Left lobe of liver (tissue), 2 donors: ENCODE measurements at regions not wholly inside any gene's neighbourhood (a gene's known extent, or its start where the extent isn't known, plus 50 kb on each side); places are given as distances from the start of the nearest gene placed in this dataset.

ENCODE experiments used
- ATAC-seq: fragments of 200-7000 bp; cut with Tn5 transposase; one replicate; pipeline ENCODE4 v1.9.1; 2020; ENCODE audit warnings: mild to moderate bottlenecking, moderate library complexity
- DNase-seq: peaks from one replicate; pipeline ENCODE4 v3.0.0-alpha.2; 2020; ENCODE audit warnings: low spot score
- donor health status: DM: no; HTN: no; CAD: no; lungs with moderate emphysema.
- donor health status: DM: no; HTN: yes; CAD: no.

DNA sequence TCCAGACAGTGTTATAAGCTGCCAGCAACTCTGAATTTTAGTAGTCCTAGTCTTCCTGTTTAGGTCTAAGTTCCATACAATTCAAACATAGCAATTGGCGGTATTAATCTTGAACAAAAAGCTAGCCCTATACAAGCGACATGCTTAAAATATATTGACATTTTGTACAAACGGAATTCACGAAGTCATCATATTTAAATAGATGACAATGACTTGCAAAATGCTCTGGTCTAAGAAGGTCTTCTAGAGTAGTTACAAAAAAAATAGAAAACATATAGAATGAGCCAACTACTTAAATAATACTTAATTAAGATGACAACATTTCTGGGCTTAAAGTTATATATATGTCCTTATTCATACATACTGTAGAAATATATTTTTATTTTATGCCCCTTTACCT, 446.6 kb downstream of the ANKRD7 start:
- ATAC-seq (no peak), DNase-seq (no peak)

DNA sequence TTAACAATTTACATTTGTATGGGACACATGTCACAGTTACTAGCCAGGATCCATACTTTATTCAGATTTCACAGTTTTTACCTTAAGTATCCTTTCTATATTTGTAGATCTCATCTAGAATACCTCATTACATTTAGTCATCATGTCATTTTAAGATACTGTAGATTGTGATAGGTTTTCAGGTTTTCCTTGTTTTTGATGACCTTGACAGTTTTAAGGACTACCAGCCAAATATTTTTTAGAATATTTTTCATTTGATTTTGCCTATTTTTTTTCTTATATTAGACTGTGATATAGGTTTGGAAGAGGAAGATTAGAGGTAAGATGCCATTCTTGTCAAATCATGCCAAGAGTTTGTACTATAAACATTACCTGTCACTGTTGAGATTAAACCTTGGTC, 460.3 kb downstream of the ANKRD7 start:
- no peak for ATAC-seq
- no peak for DNase-seq

DNA sequence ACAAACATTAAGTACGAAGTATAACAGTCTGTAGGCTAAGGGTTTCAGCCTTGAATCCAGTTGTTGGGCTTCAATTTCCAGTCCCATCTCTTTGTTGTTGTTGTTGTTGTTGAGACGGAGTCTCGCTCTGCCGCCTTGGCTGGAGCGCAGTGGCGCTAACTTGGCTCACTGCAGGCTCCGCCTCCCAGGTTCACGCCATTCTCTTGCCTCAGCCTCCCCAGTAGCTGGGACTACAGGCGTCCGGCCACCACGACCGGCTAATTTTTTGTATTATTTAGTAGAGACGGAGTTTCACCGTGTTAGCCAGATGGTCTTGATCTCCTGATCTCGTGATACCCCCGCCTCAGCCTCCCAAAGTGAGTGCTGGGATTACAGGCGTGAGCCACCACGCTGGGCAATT, 464.9 kb downstream of the ANKRD7 start:
- DNase-seq (no peak), ATAC-seq (no peak)

DNA sequence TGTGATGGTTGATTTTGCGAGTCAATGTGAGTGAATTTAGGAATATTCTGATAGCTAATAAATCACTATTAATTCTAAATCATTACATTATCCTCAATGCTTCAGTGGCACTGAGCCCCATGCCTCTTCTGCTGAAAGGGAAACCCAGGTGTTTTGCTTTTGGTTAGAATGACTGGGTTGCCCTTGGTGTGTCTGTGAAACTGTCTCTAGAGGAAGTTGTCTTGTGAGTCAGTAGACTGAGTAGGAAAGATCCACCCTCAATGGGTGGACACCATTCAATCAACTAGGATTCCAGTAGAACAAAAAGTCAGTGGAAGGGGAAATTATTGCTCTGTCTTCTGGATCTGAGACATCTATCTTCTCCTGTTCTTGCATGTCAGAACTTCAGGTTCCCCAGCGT, 472.4 kb downstream of the ANKRD7 start:
- ATAC-seq: no peak
- DNase-seq: no peak

DNA sequence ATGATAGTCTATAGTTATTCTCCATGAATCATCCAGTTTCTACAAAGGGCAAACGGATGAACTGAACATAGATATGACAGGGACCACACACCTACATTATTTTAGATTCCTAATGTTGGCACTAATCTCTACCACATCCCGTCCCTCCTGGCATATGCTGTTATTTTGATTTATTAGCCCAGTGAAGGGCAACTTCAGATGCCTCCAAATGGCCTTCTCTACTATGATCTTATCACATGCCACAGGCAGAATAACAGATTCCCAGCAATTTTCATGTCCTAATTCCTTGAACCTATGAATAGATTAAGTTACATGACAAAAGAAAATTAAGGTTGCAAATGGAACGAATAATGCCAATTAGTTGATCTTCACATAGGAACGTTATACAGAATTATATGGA, 474.7 kb downstream of the ANKRD7 start:
- no peak for ATAC-seq

DNA sequence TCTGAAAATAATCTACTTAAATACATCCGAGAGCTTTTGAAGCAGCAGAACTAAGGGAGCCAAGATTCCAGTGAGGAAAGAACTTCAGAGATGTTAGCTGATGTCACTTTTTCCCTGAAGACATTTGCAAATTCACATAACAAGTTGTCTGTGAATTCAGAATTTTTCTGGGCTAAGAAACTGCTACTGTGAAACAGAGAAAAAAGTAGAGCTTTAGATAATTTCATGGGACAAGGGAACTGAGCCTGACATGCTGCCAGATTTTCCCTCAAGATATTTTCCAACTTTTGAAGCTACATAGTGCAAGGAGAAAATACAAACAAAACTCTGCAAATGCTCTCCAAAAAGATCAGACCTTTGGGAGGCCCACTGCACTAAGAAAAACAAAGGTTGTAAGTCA, 484.2 kb downstream of the ANKRD7 start:
- ATAC-seq (no peak), DNase-seq (no peak)

More for the DNA sequence above, 474.7 kb downstream of the ANKRD7 start:
- DNase-seq: no peak

DNA sequence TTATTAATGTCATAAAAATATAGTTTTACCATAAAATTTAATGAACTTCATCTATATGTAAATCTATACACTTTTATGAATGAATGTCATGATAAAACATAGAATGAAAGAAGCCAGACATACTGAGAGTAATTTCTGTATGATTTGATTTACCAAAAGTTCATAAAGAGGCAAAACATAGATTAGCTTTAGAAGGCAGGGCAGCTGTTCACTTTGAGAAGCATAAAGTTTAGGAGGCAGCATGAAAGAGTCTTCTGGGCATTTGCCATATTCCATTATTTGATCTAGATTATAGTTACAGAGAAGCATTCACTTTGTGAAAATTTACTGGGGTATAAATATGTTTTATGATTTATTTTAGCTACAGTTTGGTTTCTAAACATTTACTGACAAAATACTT, 487.2 kb downstream of the ANKRD7 start:
- ATAC-seq: no peak
- no peak for DNase-seq

DNA sequence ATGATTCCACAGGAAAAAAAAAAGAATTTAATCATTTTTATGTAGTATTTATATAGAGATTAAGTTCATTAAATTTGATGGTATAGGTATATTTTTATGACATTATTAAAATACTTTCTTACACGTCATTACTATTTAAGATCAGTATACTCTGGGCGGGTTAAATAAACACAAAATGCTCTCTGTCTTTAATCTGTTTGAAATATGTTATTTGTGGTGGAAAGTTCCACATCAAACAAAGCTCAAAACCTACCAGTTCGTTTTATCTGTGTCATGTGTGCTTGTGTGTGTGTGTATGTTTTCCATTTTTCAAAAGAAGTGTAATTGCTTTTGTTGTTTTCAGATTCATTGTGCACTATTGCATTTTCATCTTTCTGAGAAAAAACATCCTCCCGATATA, 488.5 kb downstream of the ANKRD7 start:
- ATAC-seq: no peak

DNA sequence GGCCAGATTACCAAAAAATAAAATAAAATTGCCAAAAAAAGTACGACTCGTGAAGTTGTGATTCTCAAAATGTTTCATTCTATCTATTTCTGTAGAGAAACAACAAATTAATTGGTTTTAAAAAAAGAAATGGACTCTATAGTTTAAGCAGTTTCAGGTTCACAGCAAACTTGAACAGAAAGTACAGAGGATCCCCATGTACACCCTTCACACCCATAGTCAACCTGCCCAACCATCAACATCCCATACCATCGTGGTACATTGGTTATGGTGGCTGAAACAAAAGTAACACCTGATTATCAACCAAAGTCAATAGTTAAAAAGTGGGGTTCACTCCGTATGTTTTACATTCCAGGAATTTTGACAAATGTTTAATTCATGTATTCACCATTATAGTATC, 496.1 kb downstream of the ANKRD7 start:
- DNase-seq (no peak), ATAC-seq (no peak)

More for the DNA sequence above, 488.5 kb downstream of the ANKRD7 start:
- DNase-seq: no peak

DNA sequence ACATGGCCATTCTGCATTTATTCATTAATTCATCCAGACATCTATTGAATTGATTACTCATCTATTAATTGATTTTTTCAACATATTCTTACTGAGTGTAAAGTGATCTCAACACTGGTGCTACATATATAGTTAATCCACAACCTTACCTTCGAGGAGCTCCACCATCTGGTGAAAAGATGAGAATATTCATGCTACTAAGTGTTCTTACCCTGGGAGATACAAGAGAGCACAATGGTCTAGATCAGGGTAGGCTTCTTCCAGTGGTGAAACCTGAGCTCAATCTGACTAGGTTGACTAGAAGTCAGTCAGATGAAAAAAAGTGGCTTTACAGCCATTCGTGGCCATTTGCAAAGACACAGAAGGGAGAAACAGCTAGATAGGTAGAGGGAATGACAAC, 507.4 kb downstream of the ANKRD7 start:
- DNase-seq (no peak), ATAC-seq (no peak)

DNA sequence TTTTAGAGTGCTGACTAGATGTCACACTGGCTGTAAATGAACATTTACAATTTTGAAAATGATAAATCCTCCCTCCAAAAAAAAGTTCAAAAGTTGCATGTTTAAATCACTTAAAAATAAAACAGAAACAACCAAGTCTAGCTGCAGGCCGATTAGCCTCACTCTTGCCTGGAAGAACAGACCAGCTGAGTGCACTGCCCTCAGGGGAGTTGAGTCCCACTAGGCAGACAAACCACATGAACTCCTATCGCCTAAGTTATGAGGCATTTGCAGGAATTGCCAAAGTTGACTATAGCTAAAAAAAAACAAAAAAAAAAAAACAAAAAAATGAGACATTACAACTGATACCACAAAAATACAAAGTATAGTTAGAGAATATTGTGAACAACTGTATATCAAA, 510.0 kb downstream of the ANKRD7 start:
- ATAC-seq: no peak
- no peak for DNase-seq

DNA sequence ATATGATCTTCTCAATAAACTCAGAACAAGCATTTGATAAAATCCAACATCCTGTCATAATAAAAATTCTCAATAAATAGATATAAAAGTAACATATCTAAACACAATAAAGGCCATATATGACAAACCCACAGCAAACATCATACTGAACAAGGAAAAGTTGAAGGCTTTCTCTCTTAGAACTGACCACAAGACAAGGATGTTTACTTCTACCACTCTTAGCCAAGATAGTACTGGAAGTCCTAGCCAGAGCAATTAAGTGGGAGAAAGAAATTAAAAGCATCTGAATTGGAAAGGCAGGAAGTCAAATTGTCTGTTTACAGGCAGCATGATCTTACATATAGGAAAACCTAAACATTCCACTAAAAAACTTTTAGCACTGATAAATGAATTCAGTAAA, 510.9 kb downstream of the ANKRD7 start:
- DNase-seq: no peak
- ATAC-seq: no peak

DNA sequence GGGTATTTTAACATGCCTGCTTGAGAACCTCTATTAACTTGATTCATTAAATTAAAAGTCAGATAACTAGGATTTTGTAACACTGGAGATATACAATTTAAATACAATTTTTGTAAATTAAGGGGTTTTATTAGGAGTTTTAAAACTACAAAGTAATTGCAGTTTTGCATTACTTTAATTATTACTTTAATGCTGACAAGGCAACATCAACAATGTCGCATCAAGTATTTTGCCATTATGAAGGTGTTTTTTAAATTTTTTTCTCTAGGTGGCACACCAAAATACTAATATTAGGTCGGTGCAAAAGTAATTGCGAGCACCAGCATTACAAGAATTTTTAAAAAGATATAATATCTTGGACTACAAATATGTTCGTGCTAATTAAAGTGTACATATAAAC, 513.4 kb downstream of the ANKRD7 start:
- DNase-seq (no peak), ATAC-seq (no peak)

DNA sequence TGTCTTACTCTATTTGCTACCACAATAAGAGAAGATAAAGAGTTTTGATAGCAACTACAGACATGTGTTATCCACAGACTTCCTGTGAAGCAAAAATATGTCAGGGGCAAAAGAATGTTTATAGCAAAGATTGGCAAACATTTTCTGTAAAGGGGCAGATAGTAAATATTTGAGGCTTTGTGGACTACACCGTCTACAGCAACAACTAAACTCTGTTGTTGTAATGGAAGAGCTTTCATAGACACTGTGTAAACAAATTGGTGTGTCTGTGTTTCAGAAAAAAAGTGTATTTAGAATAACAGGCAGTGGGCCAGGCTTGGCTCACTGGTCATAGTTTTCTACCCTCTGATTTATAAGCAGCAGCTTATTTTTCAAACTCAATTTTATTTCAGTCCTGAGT, 521.4 kb downstream of the ANKRD7 start:
- ATAC-seq (no peak), DNase-seq (no peak)

DNA sequence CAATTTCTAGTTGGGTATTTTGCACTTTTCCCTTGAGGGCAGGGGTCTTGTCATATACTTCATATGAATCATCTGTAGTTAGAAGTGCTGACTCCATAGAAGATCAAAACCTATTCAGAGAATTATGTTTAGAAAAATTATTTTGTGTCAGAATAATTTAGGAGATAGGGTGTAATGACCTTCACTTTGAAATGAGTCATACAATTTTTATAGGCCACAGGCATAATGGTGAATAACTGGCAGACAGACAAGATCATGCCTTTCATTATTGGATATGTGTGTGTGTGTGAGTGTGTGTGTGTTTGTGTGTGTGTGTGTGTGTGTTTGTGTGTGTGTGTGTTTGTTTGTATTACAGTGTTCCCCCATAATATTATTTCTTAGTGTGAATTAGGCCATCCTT, 523.0 kb downstream of the ANKRD7 start:
- no peak for ATAC-seq
- DNase-seq: no peak

DNA sequence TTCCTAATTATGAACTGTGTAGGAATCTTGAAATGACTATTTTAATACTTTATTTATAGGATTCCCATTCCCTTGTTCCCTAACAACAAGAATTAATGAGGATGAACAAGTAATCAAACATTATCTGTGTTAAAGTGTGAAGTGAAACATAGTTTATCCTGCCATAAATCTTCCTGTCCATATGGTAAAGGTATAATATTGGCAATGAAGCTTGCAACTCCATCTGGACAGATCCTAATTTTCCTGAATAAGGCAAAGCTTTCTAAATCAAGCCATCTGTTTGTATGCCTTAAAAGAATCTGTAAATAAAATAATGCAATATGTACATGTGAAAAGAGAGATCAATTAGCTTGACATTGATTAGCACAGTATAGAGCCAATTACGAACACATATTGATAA, 529.0 kb downstream of the ANKRD7 start:
- ATAC-seq (no peak), DNase-seq (no peak)

DNA sequence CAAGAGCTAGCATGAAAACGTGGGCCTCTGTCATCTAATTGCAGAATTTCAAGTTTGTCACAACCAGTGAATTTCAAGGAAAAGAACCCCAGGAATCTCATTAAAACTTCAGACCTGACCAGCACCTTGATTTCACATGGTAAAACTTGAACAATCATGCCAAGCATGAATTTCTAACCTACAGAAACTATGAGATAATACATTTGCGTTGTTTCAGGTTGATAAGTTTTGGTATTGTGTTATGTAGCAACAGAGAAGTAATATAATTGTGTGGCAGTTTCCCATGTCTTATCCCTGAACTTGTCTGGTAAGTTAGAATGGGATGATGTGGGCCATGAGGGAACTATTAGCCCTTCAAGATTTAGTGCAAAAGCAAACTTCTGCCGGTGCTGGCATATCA, 530.1 kb downstream of the ANKRD7 start:
- DNase-seq (no peak), ATAC-seq (no peak)

DNA sequence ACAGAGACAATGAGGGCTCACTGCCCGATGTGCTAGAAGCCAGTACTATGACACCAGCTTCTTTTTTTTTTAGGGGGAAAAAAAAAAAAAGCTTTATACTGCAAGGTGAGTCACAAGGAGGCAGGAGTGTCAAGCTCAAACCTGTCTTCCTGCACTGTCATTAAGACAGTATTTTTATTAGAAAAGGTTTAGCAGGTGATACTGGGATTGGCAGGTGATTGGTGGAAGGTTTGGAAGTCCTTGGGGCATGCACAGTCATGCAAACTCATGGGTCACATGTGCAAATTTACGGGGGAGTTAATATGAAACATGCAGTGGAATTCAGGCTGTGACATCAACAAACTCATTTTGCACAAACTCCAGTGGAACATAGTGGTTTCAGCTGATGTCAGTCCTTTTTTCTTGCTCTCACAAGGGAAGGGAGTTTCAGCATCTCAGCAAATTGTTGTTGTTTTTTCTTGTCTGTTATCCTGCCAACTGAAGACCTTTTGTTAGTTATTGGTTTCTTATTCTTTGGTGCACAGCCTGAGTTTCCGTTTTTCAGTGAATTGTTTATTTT, 530.6 kb downstream of the ANKRD7 start:
- ATAC-seq: no peak
- DNase-seq: no peak

DNA sequence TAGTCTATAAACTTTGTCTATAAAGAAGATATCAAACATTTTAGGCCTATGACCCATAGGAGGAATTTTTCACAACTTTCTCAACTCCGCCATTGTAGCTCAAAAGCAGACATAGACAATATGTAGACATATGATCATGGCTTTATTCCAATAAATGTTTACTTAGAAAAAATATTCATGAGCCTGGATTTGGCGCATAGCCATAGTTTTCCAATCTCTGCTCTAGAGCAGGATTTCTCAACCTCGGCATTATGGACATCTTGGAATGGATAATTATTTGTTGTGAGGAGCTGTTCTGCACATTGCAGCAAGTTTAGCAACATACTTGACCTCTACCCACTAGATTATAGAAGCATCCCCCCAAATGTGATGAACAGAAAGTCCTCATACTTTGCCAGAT, 532.6 kb downstream of the ANKRD7 start:
- ATAC-seq: no peak
- DNase-seq: no peak

DNA sequence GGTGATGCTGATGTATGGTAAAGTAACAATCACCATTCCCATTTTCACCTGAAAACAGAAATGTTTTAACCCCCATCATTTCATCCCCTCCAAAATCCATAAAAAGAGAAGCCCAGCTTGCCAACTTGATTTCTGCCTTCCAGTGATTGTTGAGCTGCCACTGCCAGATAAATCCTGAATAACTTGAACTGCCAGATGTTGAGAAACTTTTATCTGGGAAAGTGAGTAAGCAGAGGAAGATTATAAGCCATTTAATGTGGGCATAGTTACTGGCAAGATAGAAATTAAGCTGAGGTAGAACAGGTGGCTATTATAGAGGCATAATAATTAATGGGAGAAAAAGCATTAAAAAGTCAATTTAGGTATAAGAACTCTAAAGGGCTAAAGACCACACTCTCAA, 534.1 kb downstream of the ANKRD7 start:
- ATAC-seq: no peak
- no peak for DNase-seq

DNA sequence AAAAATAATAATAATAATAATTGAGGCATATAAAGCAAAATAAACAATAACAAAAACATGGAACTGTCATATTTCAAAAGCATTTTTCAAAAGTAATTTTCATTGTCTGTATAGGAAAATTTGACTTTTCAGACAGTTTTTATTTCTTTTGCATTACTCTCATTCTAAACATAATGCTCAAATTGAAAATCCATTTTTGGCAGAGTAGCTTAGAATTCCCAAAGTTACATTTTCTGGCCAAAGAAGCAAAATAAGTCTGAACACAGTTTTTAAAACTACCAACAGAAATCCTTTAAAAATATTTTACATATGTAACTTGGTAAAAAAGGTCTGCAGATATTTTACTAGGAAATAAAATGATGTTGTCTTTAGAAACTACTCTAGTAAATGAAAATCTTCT, 535.4 kb downstream of the ANKRD7 start:
- no peak for DNase-seq
- ATAC-seq: no peak

DNA sequence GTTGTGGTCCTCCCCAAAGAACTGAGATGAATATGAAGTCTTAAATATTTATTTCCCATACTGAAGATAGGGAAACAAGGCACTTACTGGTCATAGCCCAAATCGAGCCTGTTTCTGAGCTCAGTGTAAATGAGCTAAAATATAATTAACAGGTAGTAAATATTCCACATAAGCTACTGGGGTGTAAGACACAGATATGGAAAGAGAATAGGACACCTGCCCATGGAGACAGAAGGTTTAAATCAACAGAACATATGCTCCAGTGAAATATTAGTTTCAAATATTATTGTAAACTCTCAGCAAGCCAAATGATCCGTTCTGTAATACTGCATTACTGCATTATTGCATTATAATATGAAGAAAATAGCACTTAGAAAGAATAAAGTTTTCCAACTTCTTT, 537.9 kb downstream of the ANKRD7 start:
- ATAC-seq (no peak), DNase-seq (no peak)

DNA sequence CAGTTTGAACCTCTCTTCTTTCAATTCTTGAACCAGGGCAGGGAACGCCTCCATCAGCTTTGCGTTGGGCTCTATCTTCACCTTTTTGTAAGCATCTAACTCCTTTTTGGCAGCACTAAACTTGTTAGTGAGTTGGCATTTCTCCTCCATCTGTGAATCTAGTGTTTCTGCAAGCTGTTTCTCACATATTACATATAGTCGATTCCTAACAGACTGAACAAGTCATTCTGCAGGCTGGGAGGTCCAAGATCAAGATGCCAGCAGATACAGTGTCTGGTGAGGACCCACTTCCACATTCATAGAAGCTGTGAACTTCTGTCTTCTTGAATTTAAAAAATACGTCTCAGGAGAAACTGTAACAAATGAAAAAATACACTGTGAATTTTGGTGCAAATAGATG, 539.7 kb downstream of the ANKRD7 start:
- ATAC-seq: no peak
- no peak for DNase-seq

DNA sequence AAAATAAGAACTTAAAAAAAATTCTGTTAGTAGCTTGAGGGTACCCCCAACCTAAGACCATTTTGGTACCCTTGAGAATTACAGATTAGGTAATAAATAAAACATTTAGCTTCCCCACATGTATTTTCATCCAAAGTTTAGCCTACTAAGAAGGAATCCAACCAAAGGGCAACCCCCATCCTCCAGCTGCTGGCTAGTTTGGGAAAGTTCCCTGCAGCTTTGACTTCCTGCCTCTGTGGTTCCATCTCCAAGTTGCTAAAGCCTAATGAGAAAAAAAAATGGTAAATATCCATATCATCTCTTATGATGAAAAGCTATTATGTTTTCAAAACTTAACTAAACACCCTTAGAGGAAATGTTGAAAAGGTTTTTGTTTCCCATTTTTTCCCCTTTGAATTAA, 547.2 kb downstream of the ANKRD7 start:
- DNase-seq: no peak
- no peak for ATAC-seq
